NCI-H526 (cell line): ENCODE measurements at regions not wholly inside any gene's neighbourhood (a gene's known extent, or its start where the extent isn't known, plus 50 kb on each side); places are given as distances from the start of the nearest gene placed in this dataset.

Experiments
- DNase-seq, 2 experiments: peaks; one replicate each; lab custom pipeline; 2025; lab: John Stamatoyannopoulos, UW

DNA sequence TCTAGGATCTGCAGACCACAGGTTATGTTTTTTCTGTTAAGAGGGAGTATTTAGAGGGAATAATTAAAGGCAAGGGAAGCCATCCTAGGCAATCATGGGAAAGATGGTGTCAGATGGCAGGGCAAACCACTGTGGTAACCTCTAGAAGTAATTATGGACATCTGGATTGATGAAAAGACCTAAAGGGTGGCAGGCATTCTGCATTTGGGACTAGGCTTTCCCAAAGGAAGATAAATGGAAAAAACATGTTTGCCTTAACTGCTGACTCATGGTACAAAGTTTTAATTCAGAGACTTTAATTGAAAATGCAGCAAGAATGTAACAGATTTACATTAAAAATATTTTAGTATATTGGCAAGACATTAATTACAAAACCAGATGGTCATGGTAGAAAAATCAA, 88.1 kb downstream of the TMEM30B start:
- no peak for DNase-seq

GRCh38 chr14:61191733-61192132, 89.4 kb downstream of the TMEM30B start:
- no peak for DNase-seq

- DNase-seq = no peak
Observed at GRCh38 chr14:61190341-61190740, 90.8 kb downstream of the TMEM30B start.

GRCh38 chr14:61188978-61189808, 91.9 kb downstream of the TMEM30B start:
- peak in 1 of 2 experiments; percentile 58 for DNase-seq

- DNase-seq = no peak
Observed at GRCh38 chr14:61188196-61188595, 92.9 kb downstream of the TMEM30B start.

DNA sequence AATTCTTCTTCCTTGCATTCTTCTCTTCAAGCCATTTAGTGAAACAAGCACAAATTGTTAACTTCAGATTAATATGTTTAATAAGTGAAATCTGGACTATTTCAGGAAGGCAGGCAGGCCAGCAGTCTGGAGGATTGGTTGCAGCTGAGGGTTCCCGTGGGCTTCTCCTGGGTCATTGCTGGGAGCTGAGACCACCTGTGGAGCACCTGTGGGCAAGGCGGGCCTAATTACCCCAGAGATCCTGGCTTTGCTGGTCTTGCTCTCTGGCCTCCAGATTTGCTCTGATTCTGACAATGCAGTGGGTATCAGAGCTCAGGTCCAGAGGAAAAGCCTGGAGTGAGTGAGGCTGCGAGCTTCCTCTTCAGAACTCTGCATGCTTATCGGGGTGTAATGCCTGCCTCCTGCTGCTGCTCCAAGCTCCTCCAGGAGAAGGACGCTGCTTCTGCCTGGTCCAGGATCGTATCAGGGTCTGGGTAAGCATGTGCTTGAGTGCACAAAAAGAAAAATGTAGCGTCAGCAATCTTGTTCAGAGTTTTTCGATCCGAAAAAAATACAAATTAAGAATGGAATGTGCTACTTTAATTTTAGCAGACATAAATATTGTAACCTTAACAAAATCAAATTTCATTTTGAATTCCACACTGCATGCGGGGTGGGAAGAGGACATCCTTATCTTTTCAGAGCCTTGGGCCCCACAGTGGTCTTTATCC, 93.8 kb downstream of the TMEM30B start:
- DNase-seq = no peak

- DNase-seq = no peak
Observed at GRCh38 chr14:61186341-61187195, 94.6 kb downstream of the TMEM30B start.

DNA sequence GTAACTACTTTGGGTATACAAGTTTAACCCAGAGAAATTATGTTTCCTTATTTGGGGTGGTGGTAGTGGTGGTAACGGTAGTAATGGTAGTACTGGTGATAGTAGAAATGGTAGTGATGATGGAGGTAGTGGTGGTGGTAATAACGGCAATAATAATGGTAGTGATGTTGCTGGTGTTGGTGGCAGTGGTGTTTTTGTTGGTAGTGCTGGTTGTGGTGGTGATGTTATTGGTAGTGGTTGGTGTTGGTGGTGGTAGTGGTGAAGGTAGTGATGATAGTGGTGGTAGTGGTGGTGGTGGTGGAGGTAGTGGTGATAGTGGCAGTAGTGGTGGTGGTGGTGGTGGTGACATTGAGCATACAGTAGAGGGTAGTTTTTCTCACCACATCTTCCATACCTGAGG, 95.6 kb downstream of the TMEM30B start:
- no peak for DNase-seq

GRCh38 chr14:61184112-61184511, 97.0 kb downstream of the TMEM30B start:
- DNase-seq = no peak

DNA sequence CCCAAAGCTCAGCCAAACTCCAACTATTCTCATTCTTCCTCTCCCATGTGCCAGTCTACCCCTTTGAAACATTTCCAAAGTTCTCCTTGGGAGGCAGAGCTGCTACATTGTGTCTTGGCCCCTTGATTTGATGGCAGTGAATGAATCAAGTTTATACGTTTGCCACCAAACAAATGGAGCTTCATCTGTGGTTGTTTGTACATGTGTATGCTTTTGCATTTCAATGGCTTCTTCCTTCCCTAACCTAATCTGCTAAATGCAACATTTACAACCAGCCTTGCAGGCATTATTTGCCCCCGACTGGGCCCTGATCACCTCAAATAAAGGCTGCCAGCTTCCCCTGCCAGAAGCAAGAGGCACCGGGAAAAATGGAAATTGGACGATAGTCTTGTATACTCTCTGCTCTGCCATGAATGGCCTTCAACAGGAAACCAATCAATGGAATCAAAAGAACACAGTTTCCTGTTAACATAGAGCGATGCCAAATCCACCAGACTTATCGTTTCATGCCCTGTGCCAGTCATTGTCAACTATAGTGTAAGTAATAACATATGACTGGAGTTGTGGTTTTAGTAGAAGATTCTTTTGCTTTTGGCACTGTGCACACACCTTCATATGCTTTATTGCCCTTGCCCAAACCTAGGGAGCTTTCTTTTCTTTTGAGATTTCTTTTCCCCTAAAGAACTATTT, 97.8 kb downstream of the TMEM30B start:
- no peak for DNase-seq

DNA sequence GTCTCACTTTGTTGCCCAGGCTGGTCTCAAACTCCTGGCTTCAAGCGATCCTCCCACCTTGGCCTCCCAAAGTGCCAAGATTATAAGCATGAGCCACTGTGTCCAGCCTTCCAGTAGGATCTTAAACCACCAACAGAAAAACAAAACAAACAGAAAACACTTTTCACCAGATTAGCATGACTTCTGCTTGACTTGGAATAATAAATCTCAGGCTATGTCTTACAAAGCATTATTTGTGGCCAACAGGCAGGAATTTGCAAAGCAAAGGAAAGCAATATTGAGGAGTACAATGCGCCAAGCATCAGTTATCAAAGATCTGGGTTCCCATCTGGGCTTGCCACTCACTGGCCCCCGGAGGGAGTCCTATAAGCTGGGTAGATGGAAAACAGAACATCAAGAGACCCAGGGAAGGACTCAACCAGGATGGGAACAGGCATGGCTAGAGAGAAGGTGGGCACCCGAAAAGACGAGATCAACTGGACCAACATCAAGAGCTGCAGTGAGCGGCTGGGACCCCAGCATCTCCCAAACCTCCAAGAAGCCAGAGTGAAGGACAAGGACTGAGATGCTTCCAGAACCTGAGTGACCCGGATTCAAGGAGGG, 101.2 kb downstream of the TMEM30B start:
- DNase-seq = no peak

DNA sequence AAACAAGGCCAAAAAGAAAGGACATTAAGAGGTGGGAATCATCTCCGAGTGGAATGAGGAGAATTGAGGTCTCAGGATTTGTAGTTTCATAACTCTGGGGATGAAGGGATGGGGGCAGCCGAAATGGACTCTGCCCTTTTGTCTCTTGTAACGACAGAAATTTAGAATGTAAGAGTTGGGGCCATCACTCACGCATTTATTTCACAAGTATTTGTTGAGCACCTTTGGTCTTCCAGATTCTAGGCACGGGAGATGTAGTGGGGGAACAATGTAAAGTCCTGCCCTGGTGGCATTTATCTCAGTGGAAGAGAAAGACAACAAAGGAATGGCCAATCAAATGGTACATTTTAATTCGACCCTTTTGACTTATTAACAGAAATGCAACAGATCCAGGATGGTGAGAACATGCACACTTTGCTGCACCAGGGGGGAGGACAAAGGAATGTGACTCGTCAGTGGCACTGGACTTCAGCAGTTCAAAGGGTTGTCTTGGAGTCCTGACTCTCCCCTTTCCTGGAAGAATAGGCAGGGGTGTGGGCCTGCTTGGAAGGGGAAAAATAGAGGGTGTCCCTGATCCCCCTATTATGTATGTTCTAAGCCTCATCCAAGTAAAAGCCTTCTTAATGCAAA, 102.0 kb downstream of the TMEM30B start:
- no peak for DNase-seq

GRCh38 chr14:61178226-61179060, 102.7 kb downstream of the TMEM30B start:
- DNase-seq = no peak

DNA sequence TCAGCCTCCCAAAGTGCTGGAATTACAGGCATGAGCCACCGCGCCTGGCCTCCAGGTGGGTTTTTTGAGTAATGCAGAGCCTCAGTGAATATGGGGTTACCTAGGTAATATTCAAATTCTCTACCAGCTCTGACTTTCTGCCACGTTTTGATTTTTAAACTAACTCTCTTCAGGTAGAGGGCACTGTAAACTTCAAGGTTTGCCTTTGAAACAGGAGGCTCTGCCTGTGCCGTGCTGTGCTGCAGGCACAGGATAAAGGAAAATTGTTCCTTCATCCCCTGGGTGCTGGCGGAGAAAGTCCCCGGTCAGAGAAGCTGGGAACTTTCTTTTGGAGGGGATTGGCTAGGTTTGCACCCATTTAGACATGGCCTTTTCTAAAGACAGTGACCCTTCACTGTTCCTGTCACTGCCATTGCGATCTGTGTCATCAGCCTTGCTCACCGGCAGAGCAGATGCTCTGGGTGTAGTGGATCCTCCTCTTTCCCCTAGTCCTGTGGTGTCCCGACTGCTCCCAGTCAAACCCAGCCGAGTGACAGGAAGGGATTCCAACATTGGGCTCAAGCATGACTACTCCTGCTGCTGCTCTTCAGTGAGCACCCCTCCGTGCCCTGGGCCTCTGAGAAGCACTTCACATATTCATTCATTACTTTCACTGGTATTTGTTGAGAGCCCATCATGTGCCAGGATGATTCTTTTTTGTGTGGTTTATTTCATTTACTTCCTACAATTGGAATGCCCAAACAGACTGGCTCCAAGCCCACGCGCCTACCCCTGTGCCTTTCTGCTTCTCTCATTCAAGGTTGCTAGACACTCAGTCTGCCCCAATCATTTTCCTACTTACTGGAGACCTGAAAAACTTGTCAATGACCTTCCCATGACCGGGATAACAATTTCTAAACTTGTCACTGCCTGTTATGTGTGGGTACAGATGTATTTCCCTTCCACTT, 103.6 kb downstream of the TMEM30B start:
- DNase-seq = peak in 1 of 2 experiments; percentile 58

GRCh38 chr14:61176686-61177085, 104.5 kb downstream of the TMEM30B start:
- DNase-seq = no peak

DNA sequence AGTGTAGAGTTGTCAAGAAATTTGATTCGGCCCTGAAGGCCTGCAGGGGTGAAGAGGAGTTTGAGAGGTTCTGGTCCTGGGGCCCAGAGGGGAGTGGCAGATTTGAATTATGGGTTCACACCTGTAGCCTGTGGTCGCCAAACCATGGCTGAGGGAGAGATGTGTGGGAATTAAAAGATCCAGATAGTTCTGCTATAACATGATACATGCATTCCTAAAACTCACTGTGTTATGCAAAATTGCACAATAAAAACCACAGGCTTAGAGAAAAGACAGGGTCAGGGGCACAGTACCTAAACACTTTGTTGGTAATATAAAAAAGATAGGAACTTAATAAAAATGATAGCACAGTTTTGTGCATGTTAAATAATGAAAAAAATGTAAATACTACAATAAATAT, 106.2 kb downstream of the TMEM30B start:
- no peak for DNase-seq

DNA sequence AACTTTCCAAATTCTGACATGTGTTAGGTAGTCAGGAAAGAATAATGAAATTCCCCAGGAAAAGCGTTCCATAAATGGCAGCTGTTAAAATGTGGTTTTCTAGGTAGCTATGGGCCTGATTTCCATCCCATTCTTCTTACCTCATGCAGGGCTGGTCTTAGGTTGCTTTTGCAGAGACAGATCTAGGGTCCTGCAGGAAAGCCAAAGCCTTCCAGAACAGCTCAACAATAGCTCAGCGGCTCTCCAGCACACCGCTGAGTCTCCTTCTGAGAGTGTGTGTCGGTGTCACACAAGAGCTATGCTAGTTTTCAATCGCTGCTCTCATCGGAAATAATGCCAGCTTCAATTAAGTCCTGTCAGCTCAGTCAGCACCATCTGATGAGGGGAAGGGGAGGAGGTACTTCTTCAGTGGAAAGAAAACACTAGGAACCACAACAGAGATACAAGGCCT, 106.7 kb downstream of the TMEM30B start:
- no peak for DNase-seq

GRCh38 chr14:61171727-61172126, 109.4 kb downstream of the TMEM30B start:
- DNase-seq = no peak

DNA sequence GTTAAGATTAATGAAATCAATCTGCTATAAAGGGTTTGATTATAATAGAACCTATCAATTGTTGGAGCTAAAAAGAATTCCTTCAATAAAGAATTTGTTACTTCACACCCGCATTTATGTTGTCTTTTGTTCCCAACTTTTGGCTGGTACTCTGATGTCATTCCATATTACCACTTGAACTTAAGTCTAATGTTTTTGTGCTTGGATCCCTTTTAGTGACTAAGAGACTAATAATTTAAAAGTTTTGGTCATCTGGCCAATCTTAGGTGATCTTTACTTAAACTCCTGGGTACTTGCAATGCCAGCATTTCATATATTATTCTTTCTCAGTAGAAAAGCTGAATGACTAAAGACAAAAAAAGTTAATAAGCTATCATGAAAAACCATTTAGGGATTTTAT, 113.0 kb downstream of the TMEM30B start:
- DNase-seq = no peak
